HG02610 (cell line): ENCODE measurements at regions not wholly inside any gene's neighbourhood (a gene's known extent, or its start where the extent isn't known, plus 50 kb on each side); places are given as distances from the start of the nearest gene placed in this dataset.

ENCODE experiments used
- ATAC-seq: cut with Tn5 transposase; IDR thresholded peaks from one replicate; pipeline ENCODE4 v1.9.1; 2021; ENCODE audit warnings: mild to moderate bottlenecking, moderate library complexity; ENCODE audit not compliant: unreplicated experiment

- no peak for ATAC-seq
Observed at GRCh38 chr12:105834496-105834895, 304.3 kb downstream of the NUAK1 start.

DNA sequence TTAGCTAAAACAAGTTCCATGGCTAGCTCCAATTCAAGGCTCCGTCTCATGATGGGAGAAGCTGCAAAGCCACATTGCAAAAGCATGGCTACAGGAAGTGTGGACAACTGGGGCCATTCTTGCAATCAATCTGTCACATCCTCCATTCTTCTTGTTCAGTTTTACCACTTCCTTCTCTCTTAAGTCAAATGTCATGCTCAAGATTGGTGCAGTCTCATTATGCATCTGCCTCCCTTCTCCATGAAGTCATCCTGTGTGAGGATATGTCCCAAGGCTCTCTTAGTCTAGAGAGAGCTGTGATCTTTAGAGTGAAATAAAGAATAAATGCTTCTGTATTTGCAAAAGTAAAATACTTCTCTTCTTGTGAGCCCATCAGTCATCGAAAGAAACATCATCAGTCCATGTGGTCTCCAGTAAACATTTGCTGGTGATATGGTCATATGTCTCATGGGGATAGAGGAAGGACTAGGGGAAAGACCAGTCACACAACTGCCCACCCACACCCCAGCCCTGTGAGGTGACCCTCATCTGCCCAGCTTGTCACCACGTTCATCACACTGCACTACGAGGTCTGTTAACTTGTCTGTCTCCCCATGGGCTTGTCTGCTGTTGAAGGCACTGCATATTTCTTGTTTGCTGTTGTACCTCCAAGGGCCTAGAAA, 303.0 kb downstream of the NUAK1 start:
- no peak for ATAC-seq

DNA sequence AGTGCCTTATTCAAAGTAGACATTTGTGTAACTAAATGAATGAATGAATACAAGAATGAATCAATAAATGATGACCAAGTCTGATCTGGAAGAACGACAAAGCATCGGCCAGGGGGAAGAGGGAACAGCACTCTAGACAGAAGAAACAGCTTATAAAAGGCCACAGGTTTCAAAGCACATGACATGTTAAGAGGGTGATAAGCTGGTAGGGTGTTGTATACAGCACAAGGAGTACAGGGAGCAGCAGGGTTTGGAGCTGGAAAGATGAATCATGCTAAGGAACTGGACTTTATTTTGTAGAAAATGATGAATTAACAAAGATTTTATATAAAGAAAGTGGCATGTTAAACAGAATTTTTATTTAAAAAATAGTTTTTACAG, 302.5 kb downstream of the NUAK1 start:
- no peak for ATAC-seq

- ATAC-seq: no peak
Observed at GRCh38 chr12:105839629-105840127, 299.1 kb downstream of the NUAK1 start.

DNA sequence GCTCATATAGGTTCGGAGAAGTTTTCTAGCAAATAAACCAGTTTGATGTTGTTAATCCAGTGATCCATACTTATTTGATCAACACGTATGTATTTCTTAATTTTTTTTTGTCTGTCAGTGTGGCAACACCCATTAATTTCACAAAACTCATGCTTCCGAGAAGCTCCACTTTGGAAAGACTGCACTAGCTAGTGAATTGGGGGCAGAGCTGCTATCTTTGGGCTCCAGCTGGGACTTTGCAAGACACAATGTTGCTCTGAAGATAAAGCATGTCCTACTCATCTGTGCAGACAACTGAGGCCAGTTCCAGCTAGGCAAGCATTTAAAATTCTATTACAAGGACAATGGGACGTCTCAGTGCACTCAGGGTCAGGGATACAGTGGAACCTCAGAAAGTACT, 298.4 kb downstream of the NUAK1 start:
- no peak for ATAC-seq

DNA sequence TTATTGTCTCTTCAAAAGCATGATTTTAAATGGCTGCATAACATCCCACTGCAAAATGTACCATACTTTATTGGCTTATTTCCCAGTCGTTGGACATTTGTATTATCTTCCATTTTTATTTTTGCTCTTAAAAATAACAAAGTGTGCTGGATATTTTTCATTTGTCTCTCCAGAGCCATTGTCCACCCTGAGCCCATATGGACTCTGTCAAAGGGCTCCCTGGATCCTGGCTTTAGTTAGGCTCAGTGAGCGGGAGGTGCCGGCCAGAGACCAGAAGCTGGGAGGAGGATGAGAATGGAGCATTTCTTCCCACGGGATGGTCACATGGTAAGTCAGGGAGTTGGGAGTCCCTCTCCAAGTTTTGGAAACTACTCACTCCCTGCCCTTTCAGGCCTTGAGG, 296.9 kb downstream of the NUAK1 start:
- ATAC-seq: no peak

GRCh38 chr12:105843561-105843960, 295.2 kb downstream of the NUAK1 start:
- ATAC-seq: no peak

- no peak for ATAC-seq
Observed at GRCh38 chr12:105843986-105844760, 294.6 kb downstream of the NUAK1 start.

DNA sequence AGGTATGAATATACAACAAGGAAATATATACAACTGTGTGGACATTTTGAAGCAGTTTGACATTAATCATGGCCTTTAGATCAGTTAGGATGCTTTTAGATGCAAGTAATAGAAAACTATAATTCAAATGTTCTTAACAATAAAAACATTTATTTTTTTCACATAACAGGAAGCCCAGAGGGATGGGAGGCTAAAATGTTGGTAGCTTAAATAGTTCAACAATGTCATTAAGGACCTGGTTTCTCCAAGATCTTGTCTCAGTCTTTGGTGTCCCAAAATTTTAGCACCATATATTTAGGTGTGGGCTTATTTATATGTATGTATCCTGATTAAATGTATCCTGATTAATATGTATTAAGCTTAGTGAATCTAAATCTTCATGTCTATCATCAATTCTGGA, 292.4 kb downstream of the NUAK1 start:
- no peak for ATAC-seq

- no peak for ATAC-seq
Observed at GRCh38 chr12:105847068-105847467, 291.7 kb downstream of the NUAK1 start.

GRCh38 chr12:105848286-105848685, 290.5 kb downstream of the NUAK1 start:
- ATAC-seq: no peak

DNA sequence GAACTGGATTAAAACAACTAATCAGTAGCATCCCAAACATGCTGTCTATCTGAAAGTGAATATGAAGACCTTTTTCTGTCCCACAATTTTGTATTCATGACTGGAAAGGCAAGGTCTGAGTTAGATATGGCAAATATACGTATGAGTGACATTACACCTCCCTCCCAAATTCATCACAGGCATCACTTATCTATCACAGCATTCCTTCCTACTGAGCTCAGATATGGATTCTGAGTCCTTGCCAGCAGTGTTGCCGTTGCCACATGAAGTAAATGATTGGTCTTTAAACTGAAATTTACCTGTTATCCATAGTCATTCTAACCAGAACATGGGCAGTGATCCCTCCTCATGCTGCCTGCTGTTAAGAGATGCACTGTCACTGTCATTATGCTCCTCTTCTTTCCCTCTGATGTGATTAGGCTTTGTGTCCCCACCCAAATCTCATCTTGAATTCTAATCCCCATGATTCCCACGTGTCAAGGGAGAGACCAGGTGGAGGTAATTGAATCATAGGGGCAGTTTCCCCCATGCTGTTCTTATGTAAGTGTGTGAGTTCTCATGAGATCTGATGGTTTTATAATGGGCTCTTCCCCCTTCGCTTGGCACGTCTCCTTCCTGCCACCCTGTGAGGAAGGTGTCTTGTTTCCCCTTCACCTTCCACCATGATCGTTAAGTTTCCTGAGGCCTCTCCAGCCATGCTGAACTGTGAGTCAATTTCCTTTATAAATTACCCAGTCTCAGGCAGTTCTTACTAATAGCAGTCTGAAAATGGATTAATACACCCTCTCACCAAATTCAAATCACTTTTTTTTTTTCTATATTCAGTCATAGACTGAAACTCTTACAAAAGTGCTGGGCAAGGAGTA, 288.4 kb downstream of the NUAK1 start:
- no peak for ATAC-seq

DNA sequence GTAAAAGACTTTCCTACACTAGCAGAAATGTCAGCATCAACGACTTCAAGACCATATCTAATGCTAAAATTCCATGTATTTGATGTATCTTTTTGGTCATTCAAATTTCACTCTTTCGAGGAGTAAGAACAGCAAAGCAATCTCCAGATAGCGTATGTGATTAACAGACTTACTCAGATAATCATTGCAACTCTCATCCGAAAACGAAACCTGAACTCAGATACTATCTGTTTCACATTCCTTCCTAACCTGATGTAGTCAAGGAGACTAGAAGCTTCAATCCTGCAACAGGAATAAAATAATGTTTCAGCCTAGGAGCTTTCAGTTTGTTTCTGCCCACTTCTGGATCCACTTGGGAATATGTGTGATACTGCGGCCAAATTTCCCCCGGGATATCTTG, 286.3 kb downstream of the NUAK1 start:
- no peak for ATAC-seq

- ATAC-seq: no peak
Observed at GRCh38 chr12:105852951-105853350, 285.8 kb downstream of the NUAK1 start.

DNA sequence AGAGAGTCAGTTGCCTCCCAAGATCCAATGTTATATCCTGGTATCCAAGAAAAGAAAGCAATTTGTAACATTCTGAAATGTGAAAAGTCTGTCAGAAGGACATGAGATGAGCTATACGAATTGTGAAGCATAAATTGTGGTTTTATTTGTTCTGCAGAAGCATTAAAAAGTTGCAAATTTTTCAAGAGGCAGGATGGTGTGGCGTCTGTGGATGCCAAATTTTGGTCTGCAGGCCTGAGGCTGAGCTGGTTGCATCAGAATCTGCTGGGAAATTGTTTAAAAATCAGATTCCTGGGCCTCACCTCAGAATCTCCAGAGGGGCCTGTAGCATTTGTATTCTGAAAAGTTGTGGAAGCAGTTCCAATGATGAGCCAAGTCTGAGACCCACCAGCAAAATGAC, 284.7 kb downstream of the NUAK1 start:
- ATAC-seq: no peak

DNA sequence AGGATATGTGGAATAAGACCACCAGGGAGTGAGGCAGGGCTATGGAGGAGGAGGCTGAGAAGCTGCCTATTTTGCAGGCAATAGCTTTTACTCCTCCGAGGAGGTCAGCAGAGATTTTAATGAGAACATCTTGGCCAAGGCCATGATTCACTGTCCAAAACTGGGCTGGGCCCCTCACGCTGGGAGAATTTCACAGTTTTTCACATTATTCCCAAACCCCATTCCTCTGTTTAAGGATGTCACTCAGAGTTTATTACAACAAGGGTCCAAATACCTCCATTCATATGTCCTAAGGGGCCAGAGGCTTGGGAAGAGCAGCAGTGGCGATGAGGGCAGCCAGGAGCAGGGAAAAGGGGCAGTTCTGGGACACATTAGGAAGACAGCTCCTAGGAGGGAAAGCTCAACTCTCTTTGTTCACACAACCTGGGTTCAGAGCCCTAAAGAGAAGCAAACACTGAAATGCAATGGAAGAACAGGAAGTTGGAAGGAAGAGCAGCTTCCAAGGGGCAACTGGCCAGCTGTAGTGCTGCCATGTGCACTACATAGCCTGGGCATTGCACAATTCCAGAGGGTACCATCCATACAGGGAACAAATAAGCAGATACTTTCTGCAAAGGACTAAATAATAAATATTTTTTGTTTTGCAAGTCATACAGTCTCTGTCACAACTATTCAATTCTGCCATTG, 283.2 kb downstream of the NUAK1 start:
- ATAC-seq: no peak

DNA sequence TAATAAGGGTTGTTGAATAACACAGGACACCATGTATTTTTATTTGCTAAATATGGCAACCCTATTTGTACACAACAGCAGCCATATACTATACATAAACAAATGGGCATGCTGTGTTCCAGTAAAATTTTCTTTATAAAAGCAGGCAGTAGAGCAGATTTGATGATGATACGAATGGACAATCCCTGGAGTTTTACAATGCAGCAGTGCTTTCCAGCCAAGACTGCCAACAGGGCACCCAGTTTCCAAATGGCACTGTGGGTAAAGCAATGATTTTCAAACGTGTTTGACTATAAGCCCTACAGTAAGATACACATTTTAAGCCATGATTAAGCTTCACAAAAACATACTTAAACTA, 282.7 kb downstream of the NUAK1 start:
- no peak for ATAC-seq

- no peak for ATAC-seq
Observed at GRCh38 chr12:105858981-105859710, 279.6 kb downstream of the NUAK1 start.

DNA sequence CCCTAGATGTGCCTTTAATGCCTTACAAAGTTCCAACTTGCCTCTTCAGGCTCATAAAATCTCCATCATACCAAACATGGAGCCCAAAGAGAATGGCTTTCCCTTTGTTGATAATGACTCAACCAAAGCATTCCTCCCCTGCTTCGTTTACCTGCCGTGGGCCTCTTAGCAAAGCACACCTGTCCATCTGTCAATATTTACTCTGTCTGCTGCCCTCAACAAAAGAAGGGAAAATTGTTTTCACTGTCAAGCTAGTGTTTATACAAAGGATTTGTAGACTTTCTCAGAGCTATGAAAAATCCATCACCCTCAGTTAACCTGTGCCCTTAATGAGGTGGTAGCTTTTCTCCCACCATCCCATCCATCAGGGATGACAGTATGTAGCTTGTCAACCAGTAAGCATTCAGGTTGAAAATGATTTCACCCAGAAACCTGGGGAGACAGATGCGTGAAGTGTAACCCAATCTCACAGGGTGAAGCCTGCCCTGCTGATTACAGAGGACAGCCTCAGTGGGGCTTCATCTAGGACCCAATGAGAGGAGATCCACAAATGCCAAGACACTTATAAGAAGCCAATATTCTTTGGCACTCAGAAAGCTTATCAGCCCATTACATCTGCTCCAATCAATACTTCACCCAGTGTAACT, 278.1 kb downstream of the NUAK1 start:
- ATAC-seq: no peak

DNA sequence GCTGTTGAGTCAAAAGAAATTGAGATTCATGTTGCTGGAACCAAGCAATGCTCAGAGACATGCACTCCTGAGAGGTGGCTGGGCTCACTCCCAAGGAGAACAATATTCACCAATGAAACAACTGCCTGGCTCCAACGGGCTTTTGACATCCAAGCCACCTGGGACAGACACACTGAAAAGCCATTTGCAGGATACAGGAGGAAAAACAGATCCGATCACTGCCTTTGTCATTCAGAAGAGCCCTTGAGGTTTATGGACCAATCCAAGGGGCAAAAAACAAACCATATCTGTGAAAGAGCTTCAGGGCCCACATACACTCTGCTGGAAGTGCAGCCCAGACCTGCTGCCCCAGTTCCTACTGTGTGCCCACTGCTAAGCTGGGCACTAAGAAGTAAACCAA, 277.5 kb downstream of the NUAK1 start:
- no peak for ATAC-seq
